PC-3 (cell line): ENCODE measurements at regions not wholly inside any gene's neighbourhood (a gene's known extent, or its start where the extent isn't known, plus 50 kb on each side); places are given as distances from the start of the nearest gene placed in this dataset.

Source experiments
- ATAC-seq: fragments of 200-7000 bp; cut with Tn5 transposase; 2 replicates; pipeline ENCODE4 v1.9.1; 2020; ENCODE audit warnings: mild to moderate bottlenecking, moderate library complexity
- BruUV-seq: library from RNA; stranded (reverse); fragments of 400-500 nt; replicated peaks from 2 replicates; lab custom pipeline; 2021; lab: Mats Ljungman, UMichigan
- CTCF ChIA-PET: fragments of 300-600 bp; sonication (Branson Sonifier 250); formaldehyde crosslinking; loops from one replicate; lab custom pipeline; 2022; ENCODE audit warnings: antibody characterized with exemption; lab: Charles Lee
- POLR2A ChIA-PET: fragments of 300-600 bp; sonication (Branson Sonifier 250); formaldehyde crosslinking; loops from one replicate; lab custom pipeline; 2022; ENCODE audit warnings: antibody characterized with exemption; ENCODE audit not compliant: unreplicated experiment; lab: Charles Lee
- DNase-seq: peaks from one replicate; pipeline ENCODE4 v3.0.0-alpha.2; 2015
- H2AFZ ChIP-seq: fragments of 300-600 bp; sonication (generic); 2 replicates; pipeline ENCODE4 v1.6.0; 2016; ENCODE audit warnings: antibody characterized with exemption, low read length
- H3F3A ChIP-seq: fragments of 300-600 bp; sonication (generic); one replicate; pipeline ENCODE4 v1.6.0; 2017; ENCODE audit warnings: antibody characterized with exemption, low read length, control low read depth, mild to moderate bottlenecking; ENCODE audit not compliant: unreplicated experiment
- H3K27ac ChIP-seq: fragments of 300-600 bp; sonication (generic); 2 replicates; pipeline ENCODE4 v1.5.1; 2016; ENCODE audit warnings: mild to moderate bottlenecking, low read length
- H3K27me3 ChIP-seq: fragments of 300-600 bp; sonication (generic); 2 replicates; pipeline ENCODE4 v1.6.1; 2016; ENCODE audit warnings: low read length, mixed read lengths
- H3K36me3 ChIP-seq: fragments of 300-600 bp; sonication (generic); 2 replicates; pipeline ENCODE4 v1.6.1; 2016; ENCODE audit warnings: low read depth, mixed run types, low read length, mixed read lengths
- H3K4me1 ChIP-seq: fragments of 300-600 bp; sonication (generic); 2 replicates; pipeline ENCODE4 v1.5.1; 2016; ENCODE audit warnings: low read length; ENCODE audit not compliant: insufficient read depth
- H3K4me2 ChIP-seq: fragments of 300-600 bp; sonication (generic); 2 replicates; pipeline ENCODE4 v1.6.0; 2016; ENCODE audit warnings: low read length
- H3K4me3 ChIP-seq: fragments of 300-600 bp; sonication (generic); 2 replicates; pipeline ENCODE4 v1.5.1; 2016; ENCODE audit warnings: mild to moderate bottlenecking, low read length, mixed read lengths
- H3K79me2 ChIP-seq: fragments of 300-600 bp; sonication (generic); 2 replicates; pipeline ENCODE4 v1.6.1; 2017; ENCODE audit warnings: low read length, mixed read lengths
- H3K9ac ChIP-seq: fragments of 300-600 bp; sonication (generic); 2 replicates; pipeline ENCODE4 v1.6.0; 2016; ENCODE audit warnings: mild to moderate bottlenecking, low read length
- H3K9me2 ChIP-seq: fragments of 300-600 bp; sonication (generic); replicated peaks from 2 replicates; pipeline ENCODE4 v1.6.1; 2016; ENCODE audit warnings: mixed run types, low read length, mixed read lengths
- H3K9me3 ChIP-seq: fragments of 300-600 bp; sonication (generic); 2 replicates; pipeline ENCODE4 v1.6.1; 2016; ENCODE audit warnings: low read length, mixed read lengths
- H4K20me1 ChIP-seq: fragments of 300-600 bp; sonication (generic); 2 replicates; pipeline ENCODE4 v1.6.1; 2016; ENCODE audit warnings: low read length, mixed read lengths
- EZH2 ChIP-seq: fragments of 300-600 bp; sonication (generic); IDR thresholded peaks from one replicate; pipeline ENCODE4 v1.6.1; 2017; ENCODE audit warnings: antibody characterized with exemption, mild to moderate bottlenecking, low read length; ENCODE audit not compliant: unreplicated experiment
- EZH2phosphoT487 ChIP-seq: fragments of 300-600 bp; sonication (generic); IDR thresholded peaks from 2 replicates; pipeline ENCODE4 v1.6.1; 2018; ENCODE audit warnings: mild to moderate bottlenecking, antibody characterized with exemption, low read length, borderline replicate concordance
- intact Hi-C: fragments of 100-400 bp; cut with micrococcal nuclease; formaldehyde crosslinking; loops from 2 replicates; pipeline ENCODE4 v1.9.0; 2023
- TF ChIP-seq, protein P1 (sequence below): fragments of 300-600 bp; sonication (generic); conservative IDR thresholded peaks from 2 replicates; pipeline ENCODE4 v1.5.1; 2017; ENCODE audit warnings: antibody characterized with exemption, low read depth, mild to moderate bottlenecking, low read length

DNA sequence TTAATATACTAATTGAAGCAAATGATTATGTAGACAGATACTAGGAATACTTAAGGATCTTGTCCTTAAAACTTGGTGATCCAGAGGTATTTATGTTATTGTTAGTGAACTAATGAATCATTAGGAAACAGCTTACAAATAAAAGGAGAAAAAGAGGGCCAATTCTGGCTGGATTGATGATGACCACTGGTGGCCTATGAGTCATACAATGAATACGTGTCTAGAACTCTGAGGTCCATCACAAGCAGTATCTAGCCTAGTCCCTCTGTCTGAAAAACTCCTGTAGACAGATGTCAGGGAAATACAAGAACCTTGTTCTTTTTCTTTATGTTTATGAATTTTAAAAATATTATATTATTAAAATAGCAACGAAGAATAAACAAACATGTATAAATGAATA is 51.7 kb upstream of the RTL1 start:
- H3K9me3 ChIP-seq, result no peaks in the 10 kb centered on the region
- intact Hi-C loops, result no loop called here
- H4K20me1 ChIP-seq, result no peaks in the 10 kb centered on the region
- DNase-seq (peak; percentile 41), ATAC-seq (peak; percentile 35; the same call in 1 of the 2 replicates)
- H3K4me1 ChIP-seq, result 0 out of 2 replicates have a peak, but pooled peaks cover 2% of the 10 kb centered on the region
- H3K9ac ChIP-seq, result no peak overlapping the region
- TF ChIP-seq EZH2phosphoT487 (no peak), EZH2 (no peak)
- TF ChIP-seq, protein P1, sequence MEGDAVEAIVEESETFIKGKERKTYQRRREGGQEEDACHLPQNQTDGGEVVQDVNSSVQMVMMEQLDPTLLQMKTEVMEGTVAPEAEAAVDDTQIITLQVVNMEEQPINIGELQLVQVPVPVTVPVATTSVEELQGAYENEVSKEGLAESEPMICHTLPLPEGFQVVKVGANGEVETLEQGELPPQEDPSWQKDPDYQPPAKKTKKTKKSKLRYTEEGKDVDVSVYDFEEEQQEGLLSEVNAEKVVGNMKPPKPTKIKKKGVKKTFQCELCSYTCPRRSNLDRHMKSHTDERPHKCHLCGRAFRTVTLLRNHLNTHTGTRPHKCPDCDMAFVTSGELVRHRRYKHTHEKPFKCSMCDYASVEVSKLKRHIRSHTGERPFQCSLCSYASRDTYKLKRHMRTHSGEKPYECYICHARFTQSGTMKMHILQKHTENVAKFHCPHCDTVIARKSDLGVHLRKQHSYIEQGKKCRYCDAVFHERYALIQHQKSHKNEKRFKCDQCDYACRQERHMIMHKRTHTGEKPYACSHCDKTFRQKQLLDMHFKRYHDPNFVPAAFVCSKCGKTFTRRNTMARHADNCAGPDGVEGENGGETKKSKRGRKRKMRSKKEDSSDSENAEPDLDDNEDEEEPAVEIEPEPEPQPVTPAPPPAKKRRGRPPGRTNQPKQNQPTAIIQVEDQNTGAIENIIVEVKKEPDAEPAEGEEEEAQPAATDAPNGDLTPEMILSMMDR, result no peak
- no peaks in the 10 kb centered on the region for H3K79me2 ChIP-seq
- no peak overlapping the region for H2AFZ ChIP-seq
- no peak overlapping the region for H3K27ac ChIP-seq
- no peaks in the 10 kb centered on the region for H3K36me3 ChIP-seq
- H3K4me3 ChIP-seq, result no peak overlapping the region
- H3K9me2 ChIP-seq, result no peaks in the 10 kb centered on the region
- no peaks in the 10 kb centered on the region for H3K27me3 ChIP-seq
- H3F3A ChIP-seq, result no peaks in the 10 kb centered on the region
- no TSS peak for BruUV-seq
- CTCF ChIA-PET, result no interaction called here
- no peak overlapping the region for H3K4me2 ChIP-seq
- POLR2A ChIA-PET, result no interaction called here

DNA sequence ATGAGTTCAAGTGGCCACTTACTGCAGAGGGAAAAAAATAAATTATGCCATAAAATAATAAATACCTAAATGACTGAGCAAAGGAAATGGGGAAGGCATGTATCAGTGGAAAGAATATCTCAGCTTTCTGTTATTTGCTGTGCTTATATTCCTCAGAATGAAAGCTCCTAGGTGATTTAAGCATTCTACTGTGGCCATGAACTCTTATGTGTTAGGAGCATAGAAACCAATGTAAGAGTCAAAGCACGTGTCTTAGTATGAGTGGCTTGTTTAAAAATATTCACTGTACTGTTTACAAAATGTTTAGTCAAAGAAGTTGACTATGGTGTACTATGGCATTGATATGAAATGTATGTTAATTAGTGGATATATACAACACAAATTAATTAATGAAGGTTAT is 59.0 kb upstream of the RTL1 start:
- Histone ChIP-seq H3K9me2 (no peaks in the 10 kb centered on the region), H3F3A (no peaks in the 10 kb centered on the region)
- no peak for DNase-seq

DNA sequence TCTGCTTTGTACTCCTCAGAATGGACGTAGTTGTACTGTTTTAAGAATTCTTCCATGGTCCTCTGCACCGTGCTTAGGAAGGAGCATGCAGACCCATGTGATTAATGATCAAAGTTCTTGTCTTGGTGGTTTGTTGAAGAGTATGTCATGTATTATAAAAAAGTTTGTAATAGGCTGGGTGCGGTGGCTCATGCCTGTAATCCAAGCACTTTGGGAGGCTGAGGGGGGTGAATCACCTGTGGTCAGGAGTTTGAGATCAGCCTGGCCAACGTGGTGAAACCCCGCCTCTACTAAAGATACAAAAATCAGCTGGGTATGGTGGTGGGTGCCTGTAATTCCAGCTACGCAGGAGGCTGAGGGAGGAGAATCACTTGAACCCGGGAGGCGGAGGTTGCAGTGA is 61.8 kb upstream of the RTL1 start:
- Histone ChIP-seq H3K9me3 (no peaks in the 10 kb centered on the region), H3K4me3 (no peak overlapping the region), H3K4me2 (no peak overlapping the region), H3F3A (no peaks in the 10 kb centered on the region), H4K20me1 (no peaks in the 10 kb centered on the region), H3K9me2 (no peaks in the 10 kb centered on the region), H3K79me2 (no peaks in the 10 kb centered on the region), H3K9ac (no peak overlapping the region), H3K36me3 (no peaks in the 10 kb centered on the region), H3K4me1 (no peaks in the 10 kb centered on the region; the same call in 1 of the 2 replicates), H3K27me3 (no peaks in the 10 kb centered on the region), H2AFZ (no peak overlapping the region), H3K27ac (no peak overlapping the region)
- DNase-seq (peak; percentile 43), ATAC-seq (no peak)
- no peak for TF ChIP-seq EZH2phosphoT487
- no peak for TF ChIP-seq EZH2
- TF ChIP-seq, protein P1, result no peak
- BruUV-seq, result no TSS peak
- POLR2A ChIA-PET, result no interaction called here
- CTCF ChIA-PET, result no interaction called here
- intact Hi-C loops, result no loop called here

More for the DNA sequence above, 59.0 kb upstream of the RTL1 start:
- H3K4me3 ChIP-seq, result no peak overlapping the region
- POLR2A ChIA-PET, result no interaction called here
- no peaks in the 10 kb centered on the region; the same call in 1 of the 2 replicates for H3K4me1 ChIP-seq
- no peak overlapping the region for H3K4me2 ChIP-seq
- H3K9me3 ChIP-seq, result no peaks in the 10 kb centered on the region
- no TSS peak for BruUV-seq
- H2AFZ ChIP-seq, result no peak overlapping the region
- H3K79me2 ChIP-seq, result no peaks in the 10 kb centered on the region
- no peak for ATAC-seq
- CTCF ChIA-PET, result no interaction called here
- no peaks in the 10 kb centered on the region for H3K36me3 ChIP-seq
- TF ChIP-seq, protein P1, result no peak
- TF ChIP-seq EZH2 (no peak), EZH2phosphoT487 (no peak)
- H4K20me1 ChIP-seq, result no peaks in the 10 kb centered on the region
- no peak overlapping the region for H3K27ac ChIP-seq
- no peaks in the 10 kb centered on the region for H3K27me3 ChIP-seq
- intact Hi-C loops, result no loop called here
- H3K9ac ChIP-seq, result no peak overlapping the region
